ENCODE measurements at regions not wholly inside any gene's neighbourhood (a gene's known extent, or its start where the extent isn't known, plus 50 kb on each side); places are given as distances from the start of the nearest gene placed in this dataset.

DNA sequence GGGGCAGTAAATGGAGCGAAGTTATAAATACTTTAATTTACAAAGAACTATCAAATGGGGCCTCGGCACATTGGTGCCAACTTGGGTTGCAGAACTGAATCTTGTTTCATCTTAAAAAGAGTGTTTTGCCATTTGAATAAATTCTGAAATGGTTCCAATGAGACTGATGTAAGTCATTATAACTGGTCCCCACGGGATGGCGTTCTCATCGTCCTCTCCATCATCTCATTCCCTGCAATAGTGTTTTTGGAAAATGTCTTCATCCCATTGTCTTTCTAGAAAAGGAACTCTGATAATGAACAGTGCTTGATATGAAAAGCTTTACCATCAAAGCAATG, 422.0 kb upstream of the ID2 start (continued):
- TF ChIP-seq, protein P1, sequence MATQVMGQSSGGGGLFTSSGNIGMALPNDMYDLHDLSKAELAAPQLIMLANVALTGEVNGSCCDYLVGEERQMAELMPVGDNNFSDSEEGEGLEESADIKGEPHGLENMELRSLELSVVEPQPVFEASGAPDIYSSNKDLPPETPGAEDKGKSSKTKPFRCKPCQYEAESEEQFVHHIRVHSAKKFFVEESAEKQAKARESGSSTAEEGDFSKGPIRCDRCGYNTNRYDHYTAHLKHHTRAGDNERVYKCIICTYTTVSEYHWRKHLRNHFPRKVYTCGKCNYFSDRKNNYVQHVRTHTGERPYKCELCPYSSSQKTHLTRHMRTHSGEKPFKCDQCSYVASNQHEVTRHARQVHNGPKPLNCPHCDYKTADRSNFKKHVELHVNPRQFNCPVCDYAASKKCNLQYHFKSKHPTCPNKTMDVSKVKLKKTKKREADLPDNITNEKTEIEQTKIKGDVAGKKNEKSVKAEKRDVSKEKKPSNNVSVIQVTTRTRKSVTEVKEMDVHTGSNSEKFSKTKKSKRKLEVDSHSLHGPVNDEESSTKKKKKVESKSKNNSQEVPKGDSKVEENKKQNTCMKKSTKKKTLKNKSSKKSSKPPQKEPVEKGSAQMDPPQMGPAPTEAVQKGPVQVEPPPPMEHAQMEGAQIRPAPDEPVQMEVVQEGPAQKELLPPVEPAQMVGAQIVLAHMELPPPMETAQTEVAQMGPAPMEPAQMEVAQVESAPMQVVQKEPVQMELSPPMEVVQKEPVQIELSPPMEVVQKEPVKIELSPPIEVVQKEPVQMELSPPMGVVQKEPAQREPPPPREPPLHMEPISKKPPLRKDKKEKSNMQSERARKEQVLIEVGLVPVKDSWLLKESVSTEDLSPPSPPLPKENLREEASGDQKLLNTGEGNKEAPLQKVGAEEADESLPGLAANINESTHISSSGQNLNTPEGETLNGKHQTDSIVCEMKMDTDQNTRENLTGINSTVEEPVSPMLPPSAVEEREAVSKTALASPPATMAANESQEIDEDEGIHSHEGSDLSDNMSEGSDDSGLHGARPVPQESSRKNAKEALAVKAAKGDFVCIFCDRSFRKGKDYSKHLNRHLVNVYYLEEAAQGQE (IDR thresholded peaks at IDR 0.05; ENCODE audit: low read depth), result no peak
- TF ChIP-seq CBX3 (IDR thresholded peaks at IDR 0.05; ENCODE audit: low read depth), result no peak
- TF ChIP-seq EGR1 (IDR thresholded peaks at IDR 0.05; ENCODE audit: low read depth), result no peak
- no peak for TF ChIP-seq SP1 (IDR thresholded peaks at IDR 0.05; ENCODE audit: low read depth)
- TF ChIP-seq JUND (IDR thresholded peaks at IDR 0.05), result no peak
- no peak for TF ChIP-seq TCF7L2 (IDR thresholded peaks at IDR 0.05; ENCODE audit: borderline replicate concordance, extremely low read depth, insufficient read depth, insufficient read length)
- TF ChIP-seq ZFX (IDR thresholded peaks at IDR 0.05), result no peak

DNA sequence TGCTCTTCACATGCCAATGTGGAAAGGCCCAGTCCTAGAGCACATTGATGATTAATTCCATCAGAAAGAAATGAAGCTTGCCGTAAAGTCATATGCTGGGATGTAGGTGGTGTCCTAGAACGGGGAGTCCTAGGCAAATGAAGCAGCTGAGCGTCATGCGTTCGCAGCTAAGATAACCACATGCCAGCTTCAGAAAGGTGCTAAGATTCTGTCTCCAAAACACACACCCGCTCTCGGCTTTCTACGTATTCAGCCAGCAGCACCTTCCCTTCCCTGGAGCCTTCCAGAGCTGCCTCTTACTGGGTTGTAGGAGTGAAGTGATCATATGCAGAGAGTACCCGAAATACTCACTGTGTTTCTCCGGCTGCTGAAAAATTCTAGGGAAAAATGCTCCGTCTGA, 421.6 kb upstream of the ID2 start:
- BruUV-seq (replicated peaks), result no TSS peak
- intact Hi-C loops (cut with micrococcal nuclease), result no loop called here
- H3K4me3 ChIP-seq (replicated peaks in 1 of 2; ENCODE audit: low read depth in 1 of 2, low read length in 2 of 2), result no peak overlapping the region
- no peak overlapping the region for H3K27ac ChIP-seq (ENCODE audit: low read depth, low read length)
- no peaks in the 10 kb centered on the region for H3K36me3 ChIP-seq (ENCODE audit: control insufficient read depth in 1 of 2, insufficient read depth in 2 of 2, low read length in 2 of 2)
- H3K27me3 ChIP-seq (ENCODE audit: insufficient read depth, low read length), result no peaks in the 10 kb centered on the region
- no peaks in the 10 kb centered on the region for H3K79me2 ChIP-seq (ENCODE audit: insufficient read depth, low read length)
- H3K9me2 ChIP-seq (ENCODE audit: insufficient read depth), result no peaks in the 10 kb centered on the region
- TF ChIP-seq POLR2AphosphoS5 (IDR thresholded peaks at IDR 0.05; ENCODE audit: low read depth, low read length), result no peak
- no peak for TF ChIP-seq JUND (IDR thresholded peaks at IDR 0.05)
- TF ChIP-seq CEBPB (IDR thresholded peaks at IDR 0.05; ENCODE audit: low read depth), result no peak
- no peak for TF ChIP-seq EGR1 (IDR thresholded peaks at IDR 0.05; ENCODE audit: low read depth)
- TF ChIP-seq YY1 (IDR thresholded peaks at IDR 0.05; ENCODE audit: extremely low read depth, insufficient replicate concordance, low read depth, low read length), result no peak
- no peak for TF ChIP-seq ELF1 (IDR thresholded peaks at IDR 0.05; ENCODE audit: borderline replicate concordance, low read depth)
- TF ChIP-seq RAD21 (IDR thresholded peaks at IDR 0.05; ENCODE audit: low read depth), result no peak
- TF ChIP-seq SRF (IDR thresholded peaks at IDR 0.05; ENCODE audit: low read depth), result no peak
- H3K4me2 ChIP-seq (ENCODE audit: low read length), result no peak overlapping the region
- POLR2A ChIA-PET, result no interaction called here
- no peaks in the 10 kb centered on the region for H3K9me3 ChIP-seq (ENCODE audit: control insufficient read depth in 1 of 2, insufficient read depth in 1 of 2, low read depth in 1 of 2, low read length in 2 of 2)
- DNase-seq (ENCODE audit: low read depth, low spot score), result no peak
- H3K9ac ChIP-seq (ENCODE audit: low read length), result no peak overlapping the region
- no peak for ATAC-seq
- RAD21 ChIA-PET (ENCODE audit: low non-redundant PET in 1 of 2, low total read pairs in 2 of 2, uncharacterized antibody in 2 of 2, unreplicated experiment in 2 of 2), result no interaction called here
- H4K20me1 ChIP-seq (ENCODE audit: insufficient read depth), result no peaks in the 10 kb centered on the region
- H2AFZ ChIP-seq (ENCODE audit: low read depth, low read length, poor library complexity, severe bottlenecking), result no peak overlapping the region
- CTCF ChIA-PET, result no interaction called here
- no peaks in the 10 kb centered on the region for H3K4me1 ChIP-seq (ENCODE audit: control insufficient read depth in 1 of 2, insufficient read depth in 2 of 2, low read length in 2 of 2)
